ENCODE measurements at regions not wholly inside any gene's neighbourhood (a gene's known extent, or its start where the extent isn't known, plus 50 kb on each side); places are given as distances from the start of the nearest gene placed in this dataset.

- TF ChIP-seq, protein P1, sequence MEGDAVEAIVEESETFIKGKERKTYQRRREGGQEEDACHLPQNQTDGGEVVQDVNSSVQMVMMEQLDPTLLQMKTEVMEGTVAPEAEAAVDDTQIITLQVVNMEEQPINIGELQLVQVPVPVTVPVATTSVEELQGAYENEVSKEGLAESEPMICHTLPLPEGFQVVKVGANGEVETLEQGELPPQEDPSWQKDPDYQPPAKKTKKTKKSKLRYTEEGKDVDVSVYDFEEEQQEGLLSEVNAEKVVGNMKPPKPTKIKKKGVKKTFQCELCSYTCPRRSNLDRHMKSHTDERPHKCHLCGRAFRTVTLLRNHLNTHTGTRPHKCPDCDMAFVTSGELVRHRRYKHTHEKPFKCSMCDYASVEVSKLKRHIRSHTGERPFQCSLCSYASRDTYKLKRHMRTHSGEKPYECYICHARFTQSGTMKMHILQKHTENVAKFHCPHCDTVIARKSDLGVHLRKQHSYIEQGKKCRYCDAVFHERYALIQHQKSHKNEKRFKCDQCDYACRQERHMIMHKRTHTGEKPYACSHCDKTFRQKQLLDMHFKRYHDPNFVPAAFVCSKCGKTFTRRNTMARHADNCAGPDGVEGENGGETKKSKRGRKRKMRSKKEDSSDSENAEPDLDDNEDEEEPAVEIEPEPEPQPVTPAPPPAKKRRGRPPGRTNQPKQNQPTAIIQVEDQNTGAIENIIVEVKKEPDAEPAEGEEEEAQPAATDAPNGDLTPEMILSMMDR (IDR thresholded peaks at IDR 0.05; ENCODE audit: low read depth, low read length): no peak
- no peak for DNase-seq (ENCODE audit: low read depth in 2 of 2)
- no peak overlapping the region for H3K4me3 ChIP-seq (replicated peaks in 1 of 2; ENCODE audit: low read depth in 2 of 2, low read length in 2 of 2)
Observed at GRCh38 chr16:80233097-80233835, 307.5 kb upstream of the DYNLRB2 start.

- TF ChIP-seq, protein P1 (IDR thresholded peaks at IDR 0.05; ENCODE audit: low read depth, low read length): no peak
- DNase-seq (ENCODE audit: low read depth in 2 of 2): peak; percentile 2 to 83
- H3K4me3 ChIP-seq (replicated peaks in 1 of 2; ENCODE audit: low read depth in 2 of 2, low read length in 2 of 2): no peak overlapping the region
Observed at GRCh38 chr16:80231888-80232287, 308.9 kb upstream of the DYNLRB2 start.

GRCh38 chr16:80231121-80231520, 309.7 kb upstream of the DYNLRB2 start:
- TF ChIP-seq, protein P1 (IDR thresholded peaks at IDR 0.05; ENCODE audit: low read depth, low read length): no peak
- peak in 1 of 2 donors; percentile 13 for DNase-seq (ENCODE audit: low read depth in 2 of 2)
- no peak overlapping the region for H3K4me3 ChIP-seq (replicated peaks in 1 of 2; ENCODE audit: low read depth in 2 of 2, low read length in 2 of 2)

- no peak overlapping the region for H3K4me3 ChIP-seq (replicated peaks in 1 of 2; ENCODE audit: low read depth in 2 of 2, low read length in 2 of 2)
- TF ChIP-seq, protein P1 (IDR thresholded peaks at IDR 0.05; ENCODE audit: low read depth, low read length): no peak
- no peak for DNase-seq (ENCODE audit: low read depth in 2 of 2)
Observed at GRCh38 chr16:80230328-80231120, 310.3 kb upstream of the DYNLRB2 start.

DNA sequence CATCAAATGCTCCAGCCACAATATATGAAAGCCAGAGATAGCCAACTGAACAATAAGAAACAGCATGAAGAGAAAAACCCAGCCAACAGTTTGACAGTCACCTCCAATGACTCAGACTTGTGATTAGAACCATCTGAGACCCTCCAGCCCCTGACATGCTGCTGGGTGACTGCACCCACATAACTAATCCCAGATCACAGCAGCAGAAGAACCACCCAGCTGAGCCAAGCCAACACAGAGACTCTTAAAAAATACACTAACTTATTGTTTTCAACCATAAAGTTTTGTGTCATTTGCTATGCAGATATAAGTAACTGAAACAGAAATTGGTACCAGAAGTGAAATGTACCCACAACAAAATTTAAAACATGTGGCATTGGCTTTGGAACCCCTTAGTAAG, 314.3 kb upstream of the DYNLRB2 start:
- no peak for DNase-seq (ENCODE audit: low read depth in 2 of 2)
- no peak overlapping the region for H3K4me3 ChIP-seq (replicated peaks in 1 of 2; ENCODE audit: low read depth in 2 of 2, low read length in 2 of 2)
- TF ChIP-seq, protein P1 (IDR thresholded peaks at IDR 0.05; ENCODE audit: low read depth, low read length): no peak

GRCh38 chr16:80210787-80211186, 330.0 kb upstream of the DYNLRB2 start:
- no peak overlapping the region for H3K4me3 ChIP-seq (replicated peaks in 1 of 2; ENCODE audit: low read depth in 2 of 2, low read length in 2 of 2)
- no peak for DNase-seq (ENCODE audit: low read depth in 2 of 2)
- TF ChIP-seq, protein P1 (IDR thresholded peaks at IDR 0.05; ENCODE audit: low read depth, low read length): no peak
